ENCODE measurements at regions not wholly inside any gene's neighbourhood (a gene's known extent, or its start where the extent isn't known, plus 50 kb on each side); places are given as distances from the start of the nearest gene placed in this dataset.

DNA sequence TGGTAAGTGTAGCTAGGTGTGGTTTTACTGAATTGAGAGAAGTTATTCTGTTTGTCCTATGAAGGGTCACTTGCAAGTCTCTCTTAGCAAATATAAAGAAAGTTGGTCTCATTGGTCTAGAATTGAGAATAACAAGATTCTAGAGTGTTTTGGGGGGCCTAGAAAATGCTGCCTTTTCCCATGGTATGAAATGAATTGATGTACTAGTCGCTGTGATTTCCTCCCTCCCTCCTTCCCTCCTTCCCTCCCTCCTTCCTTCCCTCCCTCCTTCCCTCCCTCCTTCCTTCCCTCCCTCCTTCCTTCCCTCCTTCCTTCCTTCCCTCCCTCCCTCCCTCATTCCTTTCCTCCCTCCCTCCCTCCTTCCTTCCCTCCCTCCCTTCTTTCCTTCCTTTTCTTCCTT, 166.7 kb upstream of the RGS6 start:
- TF ChIP-seq, protein P1, sequence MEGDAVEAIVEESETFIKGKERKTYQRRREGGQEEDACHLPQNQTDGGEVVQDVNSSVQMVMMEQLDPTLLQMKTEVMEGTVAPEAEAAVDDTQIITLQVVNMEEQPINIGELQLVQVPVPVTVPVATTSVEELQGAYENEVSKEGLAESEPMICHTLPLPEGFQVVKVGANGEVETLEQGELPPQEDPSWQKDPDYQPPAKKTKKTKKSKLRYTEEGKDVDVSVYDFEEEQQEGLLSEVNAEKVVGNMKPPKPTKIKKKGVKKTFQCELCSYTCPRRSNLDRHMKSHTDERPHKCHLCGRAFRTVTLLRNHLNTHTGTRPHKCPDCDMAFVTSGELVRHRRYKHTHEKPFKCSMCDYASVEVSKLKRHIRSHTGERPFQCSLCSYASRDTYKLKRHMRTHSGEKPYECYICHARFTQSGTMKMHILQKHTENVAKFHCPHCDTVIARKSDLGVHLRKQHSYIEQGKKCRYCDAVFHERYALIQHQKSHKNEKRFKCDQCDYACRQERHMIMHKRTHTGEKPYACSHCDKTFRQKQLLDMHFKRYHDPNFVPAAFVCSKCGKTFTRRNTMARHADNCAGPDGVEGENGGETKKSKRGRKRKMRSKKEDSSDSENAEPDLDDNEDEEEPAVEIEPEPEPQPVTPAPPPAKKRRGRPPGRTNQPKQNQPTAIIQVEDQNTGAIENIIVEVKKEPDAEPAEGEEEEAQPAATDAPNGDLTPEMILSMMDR (IDR thresholded peaks at IDR 0.05; ENCODE audit: insufficient read depth, low read length), result no peak
- no peak for TF ChIP-seq POLR2AphosphoS5 (IDR thresholded peaks at IDR 0.05; ENCODE audit: low read depth)
- TF ChIP-seq, protein P2, sequence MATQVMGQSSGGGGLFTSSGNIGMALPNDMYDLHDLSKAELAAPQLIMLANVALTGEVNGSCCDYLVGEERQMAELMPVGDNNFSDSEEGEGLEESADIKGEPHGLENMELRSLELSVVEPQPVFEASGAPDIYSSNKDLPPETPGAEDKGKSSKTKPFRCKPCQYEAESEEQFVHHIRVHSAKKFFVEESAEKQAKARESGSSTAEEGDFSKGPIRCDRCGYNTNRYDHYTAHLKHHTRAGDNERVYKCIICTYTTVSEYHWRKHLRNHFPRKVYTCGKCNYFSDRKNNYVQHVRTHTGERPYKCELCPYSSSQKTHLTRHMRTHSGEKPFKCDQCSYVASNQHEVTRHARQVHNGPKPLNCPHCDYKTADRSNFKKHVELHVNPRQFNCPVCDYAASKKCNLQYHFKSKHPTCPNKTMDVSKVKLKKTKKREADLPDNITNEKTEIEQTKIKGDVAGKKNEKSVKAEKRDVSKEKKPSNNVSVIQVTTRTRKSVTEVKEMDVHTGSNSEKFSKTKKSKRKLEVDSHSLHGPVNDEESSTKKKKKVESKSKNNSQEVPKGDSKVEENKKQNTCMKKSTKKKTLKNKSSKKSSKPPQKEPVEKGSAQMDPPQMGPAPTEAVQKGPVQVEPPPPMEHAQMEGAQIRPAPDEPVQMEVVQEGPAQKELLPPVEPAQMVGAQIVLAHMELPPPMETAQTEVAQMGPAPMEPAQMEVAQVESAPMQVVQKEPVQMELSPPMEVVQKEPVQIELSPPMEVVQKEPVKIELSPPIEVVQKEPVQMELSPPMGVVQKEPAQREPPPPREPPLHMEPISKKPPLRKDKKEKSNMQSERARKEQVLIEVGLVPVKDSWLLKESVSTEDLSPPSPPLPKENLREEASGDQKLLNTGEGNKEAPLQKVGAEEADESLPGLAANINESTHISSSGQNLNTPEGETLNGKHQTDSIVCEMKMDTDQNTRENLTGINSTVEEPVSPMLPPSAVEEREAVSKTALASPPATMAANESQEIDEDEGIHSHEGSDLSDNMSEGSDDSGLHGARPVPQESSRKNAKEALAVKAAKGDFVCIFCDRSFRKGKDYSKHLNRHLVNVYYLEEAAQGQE (IDR thresholded peaks at IDR 0.05; ENCODE audit: insufficient replicate concordance, low read depth), result no peak
- no peak for TF ChIP-seq GABPA (IDR thresholded peaks at IDR 0.05; ENCODE audit: low read depth)
- no peak for TF ChIP-seq SPI1 (IDR thresholded peaks at IDR 0.05; ENCODE audit: borderline replicate concordance, low read depth)
